Epithelial cell of proximal tubule (primary cell): ENCODE measurements at regions not wholly inside any gene's neighbourhood (a gene's known extent, or its start where the extent isn't known, plus 50 kb on each side); places are given as distances from the start of the nearest gene placed in this dataset.

Experiments used
- DNase-seq: peaks from one replicate; pipeline ENCODE4 v3.0.0-alpha.2; 2011; ENCODE audit warnings: low read depth
- H3K4me3 ChIP-seq: 2 replicates; pipeline ENCODE4 v1.5.1; 2011; ENCODE audit warnings: low read depth, mild to moderate bottlenecking, low read length
- TF ChIP-seq, protein P1 (sequence below): conservative IDR thresholded peaks from 2 replicates; pipeline ENCODE4 v1.5.1; 2012; ENCODE audit warnings: low read depth, mild to moderate bottlenecking, low read length

DNA sequence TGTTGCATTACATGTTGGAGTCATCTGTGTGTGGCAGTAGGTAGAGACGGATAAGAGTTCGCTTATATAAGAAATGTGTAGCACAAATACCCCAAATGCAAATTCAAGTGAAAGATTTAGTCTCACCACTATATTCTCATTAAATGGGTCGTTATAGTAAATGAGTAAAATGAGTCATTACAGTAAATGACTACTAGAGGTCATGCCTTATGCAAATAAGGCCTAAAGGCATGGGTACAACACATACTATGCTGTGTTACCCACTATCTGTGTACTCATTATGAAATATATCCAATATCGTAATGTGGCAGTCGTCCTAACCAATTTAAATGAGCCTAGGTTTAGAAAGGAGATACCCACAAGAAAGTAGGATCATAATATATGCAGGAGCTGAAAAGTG, 1603.1 kb downstream of the C4orf33 start:
- no peak for DNase-seq
- no peak overlapping the region for H3K4me3 ChIP-seq
- TF ChIP-seq, protein P1, sequence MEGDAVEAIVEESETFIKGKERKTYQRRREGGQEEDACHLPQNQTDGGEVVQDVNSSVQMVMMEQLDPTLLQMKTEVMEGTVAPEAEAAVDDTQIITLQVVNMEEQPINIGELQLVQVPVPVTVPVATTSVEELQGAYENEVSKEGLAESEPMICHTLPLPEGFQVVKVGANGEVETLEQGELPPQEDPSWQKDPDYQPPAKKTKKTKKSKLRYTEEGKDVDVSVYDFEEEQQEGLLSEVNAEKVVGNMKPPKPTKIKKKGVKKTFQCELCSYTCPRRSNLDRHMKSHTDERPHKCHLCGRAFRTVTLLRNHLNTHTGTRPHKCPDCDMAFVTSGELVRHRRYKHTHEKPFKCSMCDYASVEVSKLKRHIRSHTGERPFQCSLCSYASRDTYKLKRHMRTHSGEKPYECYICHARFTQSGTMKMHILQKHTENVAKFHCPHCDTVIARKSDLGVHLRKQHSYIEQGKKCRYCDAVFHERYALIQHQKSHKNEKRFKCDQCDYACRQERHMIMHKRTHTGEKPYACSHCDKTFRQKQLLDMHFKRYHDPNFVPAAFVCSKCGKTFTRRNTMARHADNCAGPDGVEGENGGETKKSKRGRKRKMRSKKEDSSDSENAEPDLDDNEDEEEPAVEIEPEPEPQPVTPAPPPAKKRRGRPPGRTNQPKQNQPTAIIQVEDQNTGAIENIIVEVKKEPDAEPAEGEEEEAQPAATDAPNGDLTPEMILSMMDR, result no peak

DNA sequence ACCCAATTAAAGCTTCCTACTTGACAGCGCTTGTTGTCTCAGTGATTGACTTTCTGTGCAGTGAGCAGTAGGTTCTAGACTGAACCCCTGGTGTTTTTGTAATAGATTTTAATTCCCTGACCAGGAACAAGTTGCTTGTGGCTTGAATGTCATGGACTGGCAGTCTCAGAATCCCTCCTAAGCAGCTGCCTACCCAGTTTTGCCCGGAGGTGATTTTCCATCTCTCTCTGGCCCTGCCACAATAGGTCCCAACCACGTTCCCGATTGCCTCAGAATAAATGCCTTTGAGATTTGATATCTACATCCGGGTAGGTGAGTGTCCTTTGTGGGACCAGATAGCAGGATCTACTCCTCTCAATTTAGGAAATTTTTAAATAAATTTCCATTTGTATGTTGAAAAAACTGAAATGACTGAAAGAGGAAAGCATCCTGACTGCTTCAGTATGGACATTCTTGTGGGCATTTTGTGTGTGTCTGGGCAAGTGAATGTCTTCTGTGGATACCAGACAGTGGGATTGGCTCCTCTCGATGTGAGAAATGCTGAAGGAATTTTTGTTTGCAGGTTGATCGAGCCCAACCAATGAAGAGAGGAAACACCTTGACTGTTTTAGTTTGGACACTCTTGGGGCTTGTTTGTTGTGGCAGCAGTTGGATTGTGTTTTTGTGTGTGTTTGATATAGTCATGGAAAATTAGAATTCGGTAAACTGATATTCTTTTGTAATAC, 1607.4 kb downstream of the C4orf33 start:
- TF ChIP-seq, protein P1, result no peak
- no peak overlapping the region for H3K4me3 ChIP-seq
- no peak for DNase-seq

DNA sequence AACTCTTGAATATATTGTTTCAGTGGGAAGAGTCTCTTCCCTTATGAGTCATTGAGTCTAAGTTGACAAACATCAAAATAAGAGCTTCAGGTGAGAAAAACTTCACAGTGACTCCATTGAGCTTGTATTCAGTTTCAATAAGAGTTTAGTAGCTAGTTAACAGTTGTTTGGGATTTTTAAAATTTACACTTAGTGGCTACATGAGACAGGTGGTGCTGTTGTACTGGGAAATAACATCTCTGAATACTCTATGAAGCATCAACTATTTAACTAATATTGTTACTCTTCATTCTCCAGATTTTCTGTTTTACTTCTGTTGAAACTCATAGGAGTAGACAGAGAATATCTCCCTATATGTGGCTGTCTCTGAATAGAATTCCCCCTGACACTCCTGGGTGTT, 1609.1 kb downstream of the C4orf33 start:
- no peak overlapping the region for H3K4me3 ChIP-seq
- no peak for DNase-seq
- TF ChIP-seq, protein P1, result no peak

DNA sequence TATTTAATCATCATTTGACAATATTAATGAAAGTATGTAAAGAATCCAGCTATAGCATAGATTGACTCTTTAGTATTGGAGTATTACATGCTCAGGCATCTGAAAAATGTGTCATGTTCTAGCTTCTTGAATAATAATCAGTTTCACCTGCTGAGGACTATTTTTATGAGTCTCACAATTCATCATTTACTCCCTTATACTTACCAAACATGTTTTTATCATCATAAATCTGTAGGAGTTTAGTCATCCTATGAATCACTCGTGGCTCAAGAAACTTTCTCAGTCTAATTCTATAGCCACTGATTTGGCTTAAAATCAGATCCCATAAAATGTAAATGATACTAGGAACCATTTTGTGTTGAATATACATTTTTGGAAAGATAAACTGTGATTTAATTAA, 1616.1 kb downstream of the C4orf33 start:
- H3K4me3 ChIP-seq, result no peak overlapping the region
- no peak for DNase-seq
- TF ChIP-seq, protein P1, result no peak

DNA sequence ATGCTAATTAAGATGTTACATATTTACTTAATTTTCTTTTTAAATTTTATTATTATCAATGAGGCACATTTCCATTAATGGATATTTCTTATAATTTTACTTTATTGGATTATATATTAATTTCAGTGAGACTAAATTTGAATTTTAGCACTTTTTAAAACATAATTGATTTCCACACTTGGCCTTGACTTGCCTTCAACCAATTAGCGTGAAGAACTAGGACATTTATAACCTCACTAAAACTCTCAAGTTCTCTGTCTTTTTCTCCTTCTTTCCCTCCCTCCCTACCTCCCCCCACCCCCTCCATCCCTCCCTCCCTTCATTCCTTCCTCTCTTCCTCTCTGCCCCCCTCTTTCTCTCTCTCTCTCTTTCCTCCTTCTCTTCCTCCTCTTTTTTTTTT, 1618.1 kb downstream of the C4orf33 start:
- no peak overlapping the region for H3K4me3 ChIP-seq

DNA sequence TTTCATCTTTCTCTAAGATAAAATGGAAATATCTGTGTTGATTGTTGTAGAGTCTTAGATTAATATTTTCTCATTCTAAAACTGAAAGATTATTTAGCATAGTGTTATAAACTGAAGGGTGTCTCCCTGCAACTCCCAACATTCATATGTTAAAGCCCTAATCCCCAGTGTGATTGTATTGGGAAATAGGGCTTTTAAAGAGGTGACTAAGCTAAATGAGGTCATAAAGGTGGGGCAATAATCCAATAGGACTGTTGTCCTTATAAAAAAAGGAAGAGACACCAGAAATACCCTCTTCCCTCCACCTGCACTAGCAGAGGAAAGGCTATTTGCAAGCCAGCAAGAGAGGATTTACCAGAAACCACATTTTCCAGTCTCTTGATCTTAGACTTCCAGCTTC, 1626.4 kb downstream of the C4orf33 start:
- H3K4me3 ChIP-seq, result no peak overlapping the region
- no peak for DNase-seq
- TF ChIP-seq, protein P1, result no peak

More for the DNA sequence above, 1618.1 kb downstream of the C4orf33 start:
- TF ChIP-seq, protein P1, result no peak
- no peak for DNase-seq
